CD14-positive monocyte (primary cell): ENCODE measurements at regions not wholly inside any gene's neighbourhood (a gene's known extent, or its start where the extent isn't known, plus 50 kb on each side); places are given as distances from the start of the nearest gene placed in this dataset.

Source experiments
- DNase-seq, 3 donors: peaks; one replicate each; pipeline ENCODE4 v3.0.0-alpha.2; 2011 to 2022
- H2AFZ ChIP-seq: 2 replicates; pipeline ENCODE4 v1.6.0; 2012; ENCODE audit warnings: mild to moderate bottlenecking, low read depth, low read length, inconsistent platforms; ENCODE audit not compliant: insufficient read depth, poor library complexity, severe bottlenecking
- H3K27ac ChIP-seq, 2 donors: 1 replicate in 1 of 2; 2 replicates in 1 of 2; pipeline ENCODE4 v1.5.1; 2012 to 2013; ENCODE audit warnings: low read length in 2 of 2, control low read depth in 1 of 2, inconsistent platforms in 1 of 2, low read depth in 1 of 2, mild to moderate bottlenecking in 1 of 2
- H3K27me3 ChIP-seq, 2 donors: one replicate each; pipeline versions ENCODE4 v1.6.0 to v1.6.1; 2011 to 2013; ENCODE audit warnings: low read length in 2 of 2; ENCODE audit not compliant: control insufficient read depth in 2 of 2, insufficient read depth in 2 of 2
- H3K36me3 ChIP-seq, 2 donors: replicated peaks in 1 of 2; 1 replicate in 1 of 2; 2 replicates in 1 of 2; pipeline versions ENCODE4 v1.5.1 to v1.6.1; 2012 to 2013; ENCODE audit warnings: low read length in 2 of 2, control low read depth in 1 of 2, inconsistent platforms in 1 of 2, mild to moderate bottlenecking in 1 of 2; ENCODE audit not compliant: insufficient read depth in 2 of 2, control insufficient read depth in 1 of 2
- H3K4me1 ChIP-seq, 2 donors: 1 replicate in 1 of 2; 2 replicates in 1 of 2; pipeline versions ENCODE4 v1.5.1 to v1.6.1; 2012 to 2013; ENCODE audit warnings: low read length in 2 of 2, control low read depth in 1 of 2, inconsistent platforms in 1 of 2, mild to moderate bottlenecking in 1 of 2, moderate library complexity in 1 of 2; ENCODE audit not compliant: insufficient read depth in 2 of 2, control insufficient read depth in 1 of 2
- H3K4me2 ChIP-seq: replicated peaks from 2 replicates; pipeline ENCODE3; 2012; ENCODE audit warnings: low read length, moderate library complexity, mild to moderate bottlenecking; ENCODE audit not compliant: poor library complexity, severe bottlenecking; ENCODE audit errors: extremely low read depth
- H3K4me3 ChIP-seq, 3 experiments: fragments of 200-600 bp in 1 of 3; sonication (generic) in 1 of 3; replicated peaks in 1 of 3; 1 replicate in 2 of 3; 2 replicates in 1 of 3; pipeline ENCODE4 v1.5.1; 2011 to 2013; ENCODE audit warnings: low read length in 3 of 3, mild to moderate bottlenecking in 3 of 3, control low read depth in 2 of 3, low read depth in 2 of 3, inconsistent platforms in 1 of 3, moderate library complexity in 1 of 3
- H3K79me2 ChIP-seq: 2 replicates; pipeline ENCODE4 v1.6.0; 2012; ENCODE audit warnings: mild to moderate bottlenecking, control low read depth, inconsistent platforms, low read length, moderate library complexity; ENCODE audit not compliant: insufficient read depth
- H3K9ac ChIP-seq: 2 replicates; pipeline ENCODE4 v1.6.0; 2017; ENCODE audit warnings: low read length, mild to moderate bottlenecking; ENCODE audit not compliant: insufficient read depth, poor library complexity, severe bottlenecking
- H3K9me3 ChIP-seq, 2 donors: replicated peaks in 1 of 2; 1 replicate in 1 of 2; 2 replicates in 1 of 2; pipeline versions ENCODE4 v1.5.1 to v1.6.1; 2012 to 2013; ENCODE audit warnings: low read length in 2 of 2, control low read depth in 1 of 2; ENCODE audit not compliant: control insufficient read depth in 1 of 2, insufficient read depth in 1 of 2
- H4K20me1 ChIP-seq: 2 replicates; pipeline ENCODE4 v1.6.0; 2012; ENCODE audit warnings: mild to moderate bottlenecking, low read length, control low read depth, moderate library complexity; ENCODE audit not compliant: insufficient read depth
- H3K27ac Mint-ChIP-seq, 7 donors: one replicate each; pipeline ENCODE4 v1.8.0; 2020; ENCODE audit warnings: mild to moderate bottlenecking in 7 of 7, mixed read lengths in 7 of 7, moderate library complexity in 6 of 7, inconsistent platforms in 2 of 7
- H3K27me3 Mint-ChIP-seq, 3 donors: one replicate each; pipeline ENCODE4 v1.8.0; 2021 to 2022; ENCODE audit warnings: low read depth in 3 of 3, mild to moderate bottlenecking in 3 of 3, mixed read lengths in 3 of 3, moderate library complexity in 3 of 3, inconsistent platforms in 1 of 3
- H3K36me3 Mint-ChIP-seq, 2 donors: one replicate each; pipeline ENCODE4 v1.8.0; 2020; ENCODE audit warnings: mixed read lengths in 2 of 2, inconsistent platforms in 1 of 2, mild to moderate bottlenecking in 1 of 2
- H3K4me1 Mint-ChIP-seq: one replicate; pipeline ENCODE4 v1.8.0; 2020; ENCODE audit warnings: mild to moderate bottlenecking, mixed read lengths
- H3K4me3 Mint-ChIP-seq, 2 donors: one replicate each; pipeline ENCODE4 v1.8.0; 2020; ENCODE audit warnings: mild to moderate bottlenecking in 2 of 2, mixed read lengths in 2 of 2, moderate library complexity in 1 of 2
- H3K9me3 Mint-ChIP-seq, 7 donors: one replicate each; pipeline ENCODE4 v1.8.0; 2020 to 2022; ENCODE audit warnings: mixed read lengths in 7 of 7, mild to moderate bottlenecking in 6 of 7, moderate library complexity in 6 of 7, inconsistent platforms in 2 of 7
- WGBS: methylation state at CpG from one replicate; pipeline ENCODE4 v1.1.5; 2013; ENCODE audit warnings: missing lambda C conversion rate; ENCODE audit not compliant: insufficient coverage; 5-methylcytosine and 5-hydroxymethylcytosine counted together
- intact Hi-C, 2 donors: fragments of 100-400 bp; cut with micrococcal nuclease; formaldehyde crosslinking; loops; one replicate each; pipeline versions ENCODE4 v1.15.0 to v1.15.1; 2023
- TF ChIP-seq, protein P1 (sequence below): fragments of 200-600 bp; IDR thresholded peaks from one replicate; pipeline ENCODE4 v1.8.0; 2022; ENCODE audit warnings: antibody characterized with exemption, mild to moderate bottlenecking

DNA sequence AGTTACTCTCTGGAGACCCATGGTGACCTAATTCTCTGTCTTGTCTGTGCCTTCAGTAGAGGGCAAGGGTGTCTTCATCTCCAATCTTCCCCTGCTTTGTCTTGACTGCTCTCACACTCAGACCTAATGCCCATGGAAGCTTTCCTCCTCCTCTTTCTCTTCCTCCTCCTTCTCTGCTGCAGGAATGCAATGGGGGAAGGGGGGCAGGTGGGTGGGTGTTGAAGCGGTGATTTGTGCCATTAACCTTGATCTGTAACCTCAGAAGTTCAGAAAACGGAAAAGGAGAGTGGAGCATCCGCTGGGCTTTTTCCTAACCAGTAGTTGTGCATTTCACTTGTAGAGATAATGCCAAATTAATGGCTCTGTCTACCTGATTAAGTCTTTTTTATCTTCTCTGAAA is 172.3 kb upstream of the CDH11 start:
- H3K9ac ChIP-seq: no peak overlapping the region
- Mint-ChIP-seq H3K9me3 (peaks cover 0 to 10% (median 3%) of the 10 kb centered on the region in 7 donors), H3K4me3 (no peak overlapping the region), H3K36me3 (no peaks in the 10 kb centered on the region), H3K27me3 (no peaks in the 10 kb centered on the region), H3K27ac (no peak overlapping the region), H3K4me1 (no peaks in the 10 kb centered on the region)
- no peaks in the 10 kb centered on the region for H3K9me3 ChIP-seq
- no peak overlapping the region for H3K4me2 ChIP-seq
- no peak overlapping the region for H3K27ac ChIP-seq
- no peaks in the 10 kb centered on the region for H3K79me2 ChIP-seq
- TF ChIP-seq, protein P1, sequence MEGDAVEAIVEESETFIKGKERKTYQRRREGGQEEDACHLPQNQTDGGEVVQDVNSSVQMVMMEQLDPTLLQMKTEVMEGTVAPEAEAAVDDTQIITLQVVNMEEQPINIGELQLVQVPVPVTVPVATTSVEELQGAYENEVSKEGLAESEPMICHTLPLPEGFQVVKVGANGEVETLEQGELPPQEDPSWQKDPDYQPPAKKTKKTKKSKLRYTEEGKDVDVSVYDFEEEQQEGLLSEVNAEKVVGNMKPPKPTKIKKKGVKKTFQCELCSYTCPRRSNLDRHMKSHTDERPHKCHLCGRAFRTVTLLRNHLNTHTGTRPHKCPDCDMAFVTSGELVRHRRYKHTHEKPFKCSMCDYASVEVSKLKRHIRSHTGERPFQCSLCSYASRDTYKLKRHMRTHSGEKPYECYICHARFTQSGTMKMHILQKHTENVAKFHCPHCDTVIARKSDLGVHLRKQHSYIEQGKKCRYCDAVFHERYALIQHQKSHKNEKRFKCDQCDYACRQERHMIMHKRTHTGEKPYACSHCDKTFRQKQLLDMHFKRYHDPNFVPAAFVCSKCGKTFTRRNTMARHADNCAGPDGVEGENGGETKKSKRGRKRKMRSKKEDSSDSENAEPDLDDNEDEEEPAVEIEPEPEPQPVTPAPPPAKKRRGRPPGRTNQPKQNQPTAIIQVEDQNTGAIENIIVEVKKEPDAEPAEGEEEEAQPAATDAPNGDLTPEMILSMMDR: no peak
- no peaks in the 10 kb centered on the region for H3K4me1 ChIP-seq
- 80% methylated on average over 1 of the region's 3 CpGs for WGBS
- DNase-seq: no peak
- intact Hi-C loops: no loop called here
- no peaks in the 10 kb centered on the region for H3K27me3 ChIP-seq
- no peaks in the 10 kb centered on the region for H4K20me1 ChIP-seq
- H2AFZ ChIP-seq: no peak overlapping the region
- H3K4me3 ChIP-seq: no peak overlapping the region
- H3K36me3 ChIP-seq: no peaks in the 10 kb centered on the region

DNA sequence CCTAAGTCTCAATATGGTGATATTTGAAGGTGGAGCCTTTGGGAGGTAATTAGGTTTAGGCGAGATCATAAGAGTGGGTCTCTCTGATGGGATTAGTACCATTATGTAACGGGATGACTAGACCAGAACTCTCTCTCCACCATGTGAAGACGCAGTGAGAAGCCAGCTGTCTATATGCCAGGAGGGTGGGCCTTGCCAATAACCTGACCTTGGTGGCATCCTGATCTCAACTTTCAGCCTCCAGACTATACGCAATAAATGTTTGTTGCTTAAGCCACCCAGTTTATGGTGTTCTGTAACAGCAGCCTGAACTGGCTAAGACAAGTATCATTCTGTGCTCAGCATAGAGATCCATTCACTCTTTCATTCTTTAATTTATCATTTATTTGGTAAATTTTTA is 167.2 kb upstream of the CDH11 start:
- Histone ChIP-seq H3K27me3 (no peaks in the 10 kb centered on the region), H2AFZ (no peak overlapping the region), H3K79me2 (no peaks in the 10 kb centered on the region), H4K20me1 (no peaks in the 10 kb centered on the region), H3K9me3 (no peaks in the 10 kb centered on the region), H3K27ac (no peak overlapping the region), H3K36me3 (no peaks in the 10 kb centered on the region), H3K4me2 (no peak overlapping the region), H3K9ac (no peak overlapping the region), H3K4me3 (no peak overlapping the region), H3K4me1 (no peaks in the 10 kb centered on the region)
- H3K9me3 Mint-ChIP-seq: peaks cover 0 to 2% (median 0%) of the 10 kb centered on the region in 7 donors
- TF ChIP-seq, protein P1: no peak
- H3K4me1 Mint-ChIP-seq: no peaks in the 10 kb centered on the region
- H3K4me3 Mint-ChIP-seq: no peak overlapping the region
- no CpG with 5 or more reads among the region's 4 CpGs for WGBS
- no peak overlapping the region for H3K27ac Mint-ChIP-seq
- intact Hi-C loops: no loop called here
- no peak for DNase-seq
- no peaks in the 10 kb centered on the region for H3K36me3 Mint-ChIP-seq
- no peaks in the 10 kb centered on the region for H3K27me3 Mint-ChIP-seq
